K562 (cell line): ENCODE measurements at regions not wholly inside any gene's neighbourhood (a gene's known extent, or its start where the extent isn't known, plus 50 kb on each side); places are given as distances from the start of the nearest gene placed in this dataset.

Experiments
- ATAC-seq: fragments of 200-7000 bp; cut with Tn5 transposase; 3 replicates; pipeline ENCODE4 v1.9.1; 2020; ENCODE audit warnings: moderate library complexity
- BruUV-seq: library from RNA; stranded (reverse); fragments of 400-500 nt; replicated peaks from 2 replicates; lab custom pipeline; 2021; lab: Mats Ljungman, UMichigan
- CTCF ChIA-PET: fragments of 300-600 bp; formaldehyde crosslinking; extraction: SDS; loops from one replicate; lab custom pipeline; 2021; ENCODE audit warnings: low intra/inter-chr PET ratio; lab: Yijun Ruan, JAX
- POLR2A ChIA-PET: fragments of 300-600, 350-650 bp; sonication (Branson Sonifier 250); formaldehyde crosslinking; extraction: SDS; loops from one replicate; lab custom pipeline; 2021; ENCODE audit warnings: antibody characterized with exemption, inconsistent platforms; lab: Yijun Ruan, JAX
- DNase-seq, 4 experiments: peaks; one replicate each; pipeline versions ENCODE4 v3.0.0 to v3.0.0-alpha.2; 2011 to 2018; ENCODE audit warnings: low spot score in 3 of 4, mixed read lengths in 3 of 4; ENCODE audit errors: extremely low read depth in 1 of 4
- FAIRE-seq: peaks from 2 replicates; lab custom pipeline; 2011; peaks lifted over from hg19 to GRCh38; lab: Jason Lieb, UNC
- H2AFZ ChIP-seq: 2 replicates; pipeline ENCODE4 v1.6.0; 2011; ENCODE audit warnings: low read depth, low read length, control low read depth, inconsistent platforms
- H3K27ac ChIP-seq: fragments of 200-600 bp; 3 replicates; pipeline ENCODE4 v1.8.0; 2011; ENCODE audit warnings: low read depth, mild to moderate bottlenecking, control low read depth, inconsistent platforms, low read length, moderate library complexity, mixed read lengths; ENCODE audit errors: extremely low read depth
- H3K27me3 ChIP-seq, 2 experiments: fragments of 300-600 bp in 1 of 2; 2 replicates in 1 of 2; 3 replicates in 1 of 2; pipeline versions ENCODE4 v1.6.0 to v1.8.0; 2011; ENCODE audit warnings: inconsistent platforms in 2 of 2, low read length in 2 of 2, mild to moderate bottlenecking in 1 of 2, mixed read lengths in 1 of 2, moderate library complexity in 1 of 2; ENCODE audit not compliant: control insufficient read depth in 2 of 2, insufficient read depth in 2 of 2
- H3K36me3 ChIP-seq: fragments of 300-600 bp; 3 replicates; pipeline ENCODE4 v1.8.0; 2011; ENCODE audit warnings: mild to moderate bottlenecking, low read length, inconsistent platforms; ENCODE audit not compliant: control insufficient read depth, insufficient read depth
- H3K4me1 ChIP-seq, 2 experiments: fragments of 200-600 bp in 1 of 2; replicated peaks in 1 of 2; 2 replicates in 1 of 2; 3 replicates in 1 of 2; pipeline versions ENCODE4 v1.5.1 to v1.8.0; 2011; ENCODE audit warnings: inconsistent platforms in 2 of 2, low read length in 2 of 2, mild to moderate bottlenecking in 1 of 2, mixed read lengths in 1 of 2, moderate library complexity in 1 of 2; ENCODE audit not compliant: control insufficient read depth in 2 of 2, insufficient read depth in 2 of 2
- H3K4me2 ChIP-seq: 2 replicates; pipeline ENCODE4 v1.6.1; 2011; ENCODE audit warnings: low read length, control low read depth, inconsistent platforms, mixed read lengths; ENCODE audit not compliant: insufficient read depth
- H3K4me3 ChIP-seq: fragments of 200-600 bp; sonication (generic), shearing (Covaris generic); 2 replicates; pipeline ENCODE4 v1.5.1; 2016; ENCODE audit warnings: control low read depth, inconsistent platforms
- H3K79me2 ChIP-seq: fragments of 200-600 bp; 3 replicates; pipeline ENCODE4 v1.8.0; 2011; ENCODE audit warnings: low read length, inconsistent platforms; ENCODE audit not compliant: control insufficient read depth, insufficient read depth
- H3K9ac ChIP-seq, 2 experiments: 2 replicates each; pipeline versions ENCODE4 v1.6.0 to v1.6.1; 2011; ENCODE audit warnings: low read depth in 2 of 2, low read length in 2 of 2, control low read depth in 1 of 2, inconsistent platforms in 1 of 2, mild to moderate bottlenecking in 1 of 2, mixed read lengths in 1 of 2; ENCODE audit not compliant: insufficient read depth in 1 of 2
- H3K9me1 ChIP-seq: one replicate; pipeline ENCODE4 v1.6.0; 2011; ENCODE audit warnings: inconsistent platforms, mild to moderate bottlenecking, low read length, moderate library complexity; ENCODE audit not compliant: control insufficient read depth, insufficient read depth
- H3K9me3 ChIP-seq: replicated peaks from 2 replicates; pipeline ENCODE4 v1.5.1; 2011; ENCODE audit warnings: low read depth, low read length, inconsistent platforms; ENCODE audit not compliant: control insufficient read depth, insufficient read depth
- H4K20me1 ChIP-seq: replicated peaks from 2 replicates; pipeline ENCODE4 v1.6.1; 2011; ENCODE audit warnings: low read length, inconsistent platforms, mixed read lengths; ENCODE audit not compliant: control insufficient read depth, insufficient read depth
- CHCHD3 ChIP-seq: fragments of 250-450 bp; sonication (Bioruptor Pico); IDR thresholded peaks from 2 replicates; pipeline ENCODE4 v2.1.2; 2022; ENCODE audit warnings: mild to moderate bottlenecking
- EGR1 ChIP-seq: fragments of 450-650 bp; conservative IDR thresholded peaks from 2 replicates; pipeline ENCODE4 v1.6.1; 2017; ENCODE audit warnings: mild to moderate bottlenecking
- ETS1 ChIP-seq: conservative IDR thresholded peaks from 2 replicates; pipeline ENCODE4 v1.6.1; 2011; ENCODE audit warnings: low read depth, mild to moderate bottlenecking, low read length; ENCODE audit not compliant: control insufficient read depth
- ETV5 ChIP-seq: sonication (generic); formaldehyde crosslinking; IDR thresholded peaks from 2 replicates; pipeline ENCODE4 v1.4.0; 2020; ENCODE audit warnings: low read depth, mild to moderate bottlenecking, missing genetic modification reagents
- HDAC1 ChIP-seq, 2 experiments: fragments of 450-650 bp; IDR thresholded peaks; 2 replicates each; pipeline ENCODE4 v1.6.1; 2016 to 2017; ENCODE audit warnings: inconsistent platforms in 1 of 2, mild to moderate bottlenecking in 1 of 2, moderate library complexity in 1 of 2
- HOXB6 ChIP-seq: fragments of 250-450 bp; sonication (Bioruptor Pico); IDR thresholded peaks from 2 replicates; pipeline ENCODE4 v1.5.1; 2022; ENCODE audit warnings: mild to moderate bottlenecking, borderline replicate concordance
- MYC ChIP-seq, 2 experiments: fragments of 250-450 bp in 1 of 2; sonication (Bioruptor Pico) in 1 of 2; IDR thresholded peaks; 2 replicates each; pipeline versions ENCODE4 v1.5.1 to v1.6.1; 2012 to 2021; ENCODE audit warnings: low read depth in 2 of 2, borderline replicate concordance in 1 of 2, improper control_type of control experiment in 1 of 2, low read length in 1 of 2, mild to moderate bottlenecking in 1 of 2, moderate library complexity in 1 of 2
- NR2C1 ChIP-seq, 2 experiments: fragments of 450-650 bp; IDR thresholded peaks; 2 replicates each; pipeline ENCODE4 v1.6.1; 2017; ENCODE audit warnings: mild to moderate bottlenecking in 2 of 2, antibody characterized with exemption in 1 of 2, inconsistent platforms in 1 of 2, missing compliant biosample characterization in 1 of 2, missing genetic modification characterization in 1 of 2
- POLR2AphosphoS2 ChIP-seq: IDR thresholded peaks from 2 replicates; pipeline ENCODE4 v1.6.1; 2012; ENCODE audit warnings: low read length, improper control_type of control experiment
- SRSF1 ChIP-seq: fragments of 200-400 bp; formaldehyde crosslinking; IDR thresholded peaks from 2 replicates; pipeline ENCODE4 v1.6.1; 2017; ENCODE audit warnings: mild to moderate bottlenecking, low read depth, low read length, moderate library complexity
- ZC3H11A ChIP-seq: IDR thresholded peaks from 2 replicates; pipeline ENCODE4 v1.6.1; 2012; ENCODE audit warnings: low read depth, low read length, improper control_type of control experiment
- ZNF277 ChIP-seq: fragments of 250-450 bp; sonication (Bioruptor Pico); IDR thresholded peaks from 2 replicates; pipeline ENCODE4 v1.8.0; 2022; ENCODE audit warnings: inconsistent platforms, mild to moderate bottlenecking, moderate library complexity, borderline replicate concordance
- ZNF695 ChIP-seq: fragments of 450-650 bp; formaldehyde crosslinking; IDR thresholded peaks from 2 replicates; pipeline ENCODE4 v1.4.0; 2020; ENCODE audit warnings: mild to moderate bottlenecking, moderate library complexity
- ZNF75A ChIP-seq: fragments of 450-650 bp; formaldehyde crosslinking; IDR thresholded peaks from 2 replicates; pipeline ENCODE4 v1.4.0; 2020; ENCODE audit warnings: mild to moderate bottlenecking
- WGBS: fragments of 100-300 bp; shearing (Covaris generic); methylation state at CpG from one replicate; pipeline ENCODE4 v1.1.6; 2016; ENCODE audit warnings: low coverage, mixed read lengths; ENCODE audit not compliant: insufficient coverage; ENCODE audit errors: missing lambda C conversion rate; 5-methylcytosine and 5-hydroxymethylcytosine counted together
- in situ Hi-C: fragments of 300-500 bp; cut with MboI; formaldehyde crosslinking; loops from 4 replicates; pipeline ENCODE4 v1.15.0; 2018; ENCODE audit warnings: inconsistent platforms, mixed read lengths
- intact Hi-C: fragments of 100-400 bp; cut with micrococcal nuclease; formaldehyde crosslinking; loops from 2 replicates; pipeline ENCODE4 v1.14.2; 2022

GRCh38 chr6:101203664-101204063 lies 189.8 kb upstream of the GRIK2 start:
- 3% methylated on average over 2 of the region's 2 CpGs for WGBS
- ATAC-seq (no peak), FAIRE-seq (no peak), DNase-seq (no peak)
- no TSS peak for BruUV-seq
- Histone ChIP-seq H3K9me1 (no peaks in the 10 kb centered on the region), H4K20me1 (no peaks in the 10 kb centered on the region), H3K79me2 (no peaks in the 10 kb centered on the region), H3K4me2 (no peak overlapping the region), H3K9ac (no peak overlapping the region), H3K4me3 (no peak overlapping the region), H3K36me3 (no peaks in the 10 kb centered on the region), H3K27ac (no peak overlapping the region), H3K4me1 (no peaks in the 10 kb centered on the region), H3K27me3 (no peaks in the 10 kb centered on the region), H3K9me3 (no peaks in the 10 kb centered on the region), H2AFZ (no peak overlapping the region)
- no peak for TF ChIP-seq SRSF1
- TF ChIP-seq ZNF75A (CRISPR knock-in tag), result no peak
- no peak for TF ChIP-seq ZNF277 (CRISPR knock-in tag)
- no peak for TF ChIP-seq CHCHD3
- TF ChIP-seq HOXB6 (CRISPR knock-in tag), result no peak
- intact Hi-C loops, result no loop called here
- POLR2A ChIA-PET, result no interaction called here
- in situ Hi-C loops, result no loop called here
- CTCF ChIA-PET, result no interaction called here

- Histone ChIP-seq H3K9ac (no peak overlapping the region), H3K9me1 (no peaks in the 10 kb centered on the region), H3K36me3 (no peaks in the 10 kb centered on the region), H3K27ac (no peak overlapping the region), H3K4me2 (no peak overlapping the region), H3K27me3 (no peaks in the 10 kb centered on the region), H3K79me2 (no peaks in the 10 kb centered on the region), H4K20me1 (no peaks in the 10 kb centered on the region), H3K4me3 (no peak overlapping the region), H3K4me1 (no peaks in the 10 kb centered on the region), H3K9me3 (0 out of 2 replicates have a peak, but pooled peaks cover 2% of the 10 kb centered on the region), H2AFZ (no peak overlapping the region)
- intact Hi-C loops, result no loop called here
- ATAC-seq, result no peak
- FAIRE-seq, result no peak
- 3% methylated on average over 4 of the region's 4 CpGs for WGBS
- in situ Hi-C loops, result no loop called here
- no peak for DNase-seq
- CTCF ChIA-PET, result no interaction called here
- POLR2A ChIA-PET, result no interaction called here
- no TSS peak for BruUV-seq
- TF ChIP-seq ETS1 (no peak), MYC (IDR thresholded peaks at IDR 0.05; ENCODE audit: low read depth, low read length) (no peak), MYC (CRISPR knock-in tag; IDR thresholded peaks at IDR 0.05; ENCODE audit: borderline replicate concordance, low read depth) (no peak), EGR1 (no peak), ZNF695 (no peak), NR2C1 (IDR thresholded peaks at IDR 0.05) (no peak), NR2C1 (tag; IDR thresholded peaks at IDR 0.05) (no peak), POLR2AphosphoS2 (no peak), ZC3H11A (no peak), HDAC1 (IDR thresholded peaks at IDR 0.05) (no peak), ETV5 (CRISPR knock-in tag) (no peak)
These were observed 185.4 kb upstream of the GRIK2 start for GRCh38 chr6:101208152-101208551.
